GM06990 (cell line): ENCODE measurements at regions not wholly inside any gene's neighbourhood (a gene's known extent, or its start where the extent isn't known, plus 50 kb on each side); places are given as distances from the start of the nearest gene placed in this dataset.
A peak's percentile ranks its signal among the peaks of the same experiment; 100 is the strongest.

ENCODE experiments used
- DNase-seq: peaks from one replicate; pipeline ENCODE4 v3.0.0-alpha.2; 2011; ENCODE audit not compliant: insufficient read length; ENCODE audit errors: extremely low read depth
- H3K27me3 ChIP-seq: replicated peaks from 2 replicates; pipeline ENCODE4 v1.6.0; 2011; ENCODE audit warnings: low read length; ENCODE audit not compliant: control insufficient read depth, insufficient read depth
- H3K36me3 ChIP-seq: 2 replicates; pipeline ENCODE4 v1.5.1; 2011; ENCODE audit warnings: low read length; ENCODE audit not compliant: control insufficient read depth, insufficient read depth
- H3K4me3 ChIP-seq: replicated peaks from 2 replicates; pipeline ENCODE4 v1.5.1; 2011; ENCODE audit warnings: low read depth, mild to moderate bottlenecking, control low read depth, low read length
- TF ChIP-seq, protein P1 (sequence below): IDR thresholded peaks from 2 replicates; pipeline ENCODE4 v1.5.1; 2011; ENCODE audit warnings: low read length, control low read depth, mild to moderate bottlenecking, inconsistent platforms; ENCODE audit not compliant: insufficient read depth, poor library complexity, severe bottlenecking

DNA sequence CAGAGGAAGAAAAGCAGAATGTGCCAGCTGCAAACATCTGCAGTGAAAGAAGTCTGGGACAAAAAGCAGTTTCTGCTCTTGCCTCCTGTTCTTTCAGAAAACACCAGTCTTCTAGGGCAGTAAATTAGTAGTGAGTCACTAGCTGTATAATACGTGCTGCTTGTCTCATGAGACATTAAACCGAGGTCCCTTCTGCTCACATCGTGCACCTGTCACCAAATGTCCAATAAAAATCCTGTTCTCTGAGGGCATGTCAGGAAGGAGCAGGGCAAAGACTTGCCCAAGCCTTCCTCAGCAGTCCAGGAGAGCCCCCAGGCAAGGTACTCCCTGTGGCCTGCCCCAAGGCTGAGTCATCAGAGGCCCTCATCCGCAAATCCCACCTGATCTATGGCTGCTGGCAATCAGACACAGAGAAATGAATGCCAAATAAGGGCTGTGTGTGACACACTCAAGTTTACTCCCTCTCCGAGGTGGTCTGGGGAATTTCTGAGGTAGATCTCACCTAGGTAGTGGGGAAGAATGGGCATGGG, 255.3 kb upstream of the SMARCA2 start:
- H3K36me3 ChIP-seq, result no peaks in the 10 kb centered on the region
- TF ChIP-seq, protein P1, sequence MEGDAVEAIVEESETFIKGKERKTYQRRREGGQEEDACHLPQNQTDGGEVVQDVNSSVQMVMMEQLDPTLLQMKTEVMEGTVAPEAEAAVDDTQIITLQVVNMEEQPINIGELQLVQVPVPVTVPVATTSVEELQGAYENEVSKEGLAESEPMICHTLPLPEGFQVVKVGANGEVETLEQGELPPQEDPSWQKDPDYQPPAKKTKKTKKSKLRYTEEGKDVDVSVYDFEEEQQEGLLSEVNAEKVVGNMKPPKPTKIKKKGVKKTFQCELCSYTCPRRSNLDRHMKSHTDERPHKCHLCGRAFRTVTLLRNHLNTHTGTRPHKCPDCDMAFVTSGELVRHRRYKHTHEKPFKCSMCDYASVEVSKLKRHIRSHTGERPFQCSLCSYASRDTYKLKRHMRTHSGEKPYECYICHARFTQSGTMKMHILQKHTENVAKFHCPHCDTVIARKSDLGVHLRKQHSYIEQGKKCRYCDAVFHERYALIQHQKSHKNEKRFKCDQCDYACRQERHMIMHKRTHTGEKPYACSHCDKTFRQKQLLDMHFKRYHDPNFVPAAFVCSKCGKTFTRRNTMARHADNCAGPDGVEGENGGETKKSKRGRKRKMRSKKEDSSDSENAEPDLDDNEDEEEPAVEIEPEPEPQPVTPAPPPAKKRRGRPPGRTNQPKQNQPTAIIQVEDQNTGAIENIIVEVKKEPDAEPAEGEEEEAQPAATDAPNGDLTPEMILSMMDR, result no peak
- peak; percentile 15 for DNase-seq
- peak overlapping the region; percentile 63 for H3K4me3 ChIP-seq
- no peaks in the 10 kb centered on the region for H3K27me3 ChIP-seq

DNA sequence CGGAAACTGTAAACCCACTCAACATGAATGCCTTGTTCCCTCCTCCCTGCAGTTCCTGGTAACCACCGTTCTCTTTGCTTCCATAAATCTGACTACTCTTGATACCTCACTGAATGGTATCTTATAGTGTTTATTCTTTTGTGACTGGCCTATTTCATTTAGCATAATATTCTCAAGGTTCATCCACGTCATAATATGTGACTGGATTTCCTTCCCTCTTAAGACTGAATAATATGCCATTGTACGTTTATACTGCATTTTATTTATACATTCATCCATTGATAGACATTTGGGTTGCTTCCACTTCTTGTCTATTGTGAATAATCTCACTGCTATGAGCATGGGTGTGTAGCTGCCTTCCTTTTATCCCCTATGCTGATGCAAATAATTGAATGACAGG, 253.3 kb upstream of the SMARCA2 start:
- H3K4me3 ChIP-seq, result no peak overlapping the region
- no peaks in the 10 kb centered on the region for H3K36me3 ChIP-seq
- TF ChIP-seq, protein P1, result no peak
- H3K27me3 ChIP-seq, result no peaks in the 10 kb centered on the region
- DNase-seq, result no peak

DNA sequence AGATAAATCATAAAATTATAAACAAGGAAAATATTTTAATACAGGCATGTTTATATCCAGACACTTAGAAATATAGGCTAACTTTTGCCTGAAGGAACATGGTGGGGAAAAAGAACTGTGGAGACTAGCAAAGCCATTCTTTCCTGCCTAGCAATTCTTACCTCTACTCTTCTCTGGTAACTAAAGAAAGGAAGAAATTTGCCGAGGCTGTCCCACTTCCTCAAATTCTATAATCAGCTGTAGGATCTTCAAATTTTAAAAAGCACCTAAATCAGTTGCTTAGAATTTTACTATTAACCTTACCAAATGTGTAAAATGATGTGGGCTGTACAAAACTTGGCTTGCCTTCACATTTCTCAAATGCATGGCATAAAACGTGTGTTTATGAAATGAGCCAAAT, 249.1 kb upstream of the SMARCA2 start:
- Histone ChIP-seq H3K27me3 (no peaks in the 10 kb centered on the region), H3K4me3 (no peak overlapping the region), H3K36me3 (no peaks in the 10 kb centered on the region)
- TF ChIP-seq, protein P1, result no peak
- DNase-seq, result no peak

DNA sequence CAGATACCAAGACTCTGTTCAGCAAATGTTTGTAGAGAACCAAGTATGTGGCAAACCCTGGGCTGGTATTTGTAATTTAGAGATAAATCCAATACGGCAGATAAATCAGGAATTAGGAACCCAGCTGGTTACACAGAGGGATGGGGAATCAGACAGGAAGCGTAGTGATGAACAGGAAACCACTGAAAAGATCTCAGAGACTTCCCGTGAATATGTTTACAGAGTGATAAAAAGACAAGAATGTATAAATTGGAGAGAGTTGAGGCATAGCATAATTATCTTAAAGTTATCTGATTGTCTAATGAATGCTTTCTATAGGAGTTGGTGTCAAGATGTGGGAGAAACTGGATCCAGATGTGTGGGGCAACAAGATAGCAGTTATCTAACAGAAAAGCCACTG, 246.6 kb upstream of the SMARCA2 start:
- no peaks in the 10 kb centered on the region for H3K27me3 ChIP-seq
- H3K36me3 ChIP-seq, result no peaks in the 10 kb centered on the region
- DNase-seq, result no peak
- no peak overlapping the region for H3K4me3 ChIP-seq
- TF ChIP-seq, protein P1, result no peak

DNA sequence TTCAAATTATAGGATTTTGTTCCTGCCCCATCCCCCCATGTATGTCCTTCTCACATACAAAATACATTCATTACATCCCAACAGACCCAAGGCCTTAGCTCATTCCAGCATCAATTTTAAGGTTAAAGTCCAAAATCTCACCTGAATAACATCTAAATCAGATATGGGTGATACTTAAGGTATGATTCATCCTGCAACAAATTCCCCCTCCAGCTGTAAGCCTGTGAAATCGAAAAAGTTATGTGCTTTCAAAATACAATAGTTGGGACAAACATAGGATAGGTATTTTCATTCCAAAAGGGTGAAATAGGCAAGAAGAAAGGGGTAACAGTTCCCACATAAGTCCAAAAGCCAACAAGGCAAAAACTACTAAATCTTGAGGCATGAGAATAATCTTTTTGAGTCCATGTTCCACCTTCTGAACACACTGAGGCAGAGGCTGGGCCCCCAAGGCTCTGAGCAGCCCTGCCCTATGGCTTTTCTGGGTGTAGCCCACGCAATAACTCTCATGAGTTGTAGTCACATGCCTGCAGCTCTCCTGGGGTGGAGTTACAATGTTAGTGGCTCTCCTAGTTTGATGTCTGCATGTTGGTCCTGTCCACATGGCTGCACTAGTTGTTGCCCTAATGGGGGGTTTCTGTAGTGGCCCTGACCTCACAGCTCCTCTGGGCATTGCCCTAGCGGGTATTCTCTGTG, 243.9 kb upstream of the SMARCA2 start:
- TF ChIP-seq, protein P1, result no peak
- DNase-seq, result no peak
- no peak overlapping the region for H3K4me3 ChIP-seq
- no peaks in the 10 kb centered on the region for H3K27me3 ChIP-seq
- H3K36me3 ChIP-seq, result no peaks in the 10 kb centered on the region
